Muscle of leg (tissue), 3 donors: ENCODE measurements at regions not wholly inside any gene's neighbourhood (a gene's known extent, or its start where the extent isn't known, plus 50 kb on each side); places are given as distances from the start of the nearest gene placed in this dataset.
A peak's percentile ranks its signal among the peaks of the same experiment; 100 is the strongest.

ENCODE experiments used
- DNase-seq: peaks from one replicate; pipeline ENCODE4 v3.0.0; 2013
- H3K27ac ChIP-seq: one replicate; pipeline ENCODE4 v1.5.1; 2013; ENCODE audit warnings: mild to moderate bottlenecking, low read length, control low read depth
- H3K27me3 ChIP-seq: one replicate; pipeline ENCODE4 v1.6.1; 2013; ENCODE audit warnings: low read length; ENCODE audit not compliant: control insufficient read depth, insufficient read depth
- H3K36me3 ChIP-seq: one replicate; pipeline ENCODE4 v1.6.1; 2013; ENCODE audit warnings: low read length; ENCODE audit not compliant: control insufficient read depth, insufficient read depth
- H3K4me1 ChIP-seq: one replicate; pipeline ENCODE4 v1.6.1; 2013; ENCODE audit warnings: low read length; ENCODE audit not compliant: control insufficient read depth, insufficient read depth
- H3K4me3 ChIP-seq: one replicate; pipeline ENCODE4 v1.5.1; 2013; ENCODE audit warnings: low read length, control low read depth
- H3K9me3 ChIP-seq: replicated peaks from 2 replicates; pipeline ENCODE4 v1.6.1; 2013; ENCODE audit warnings: low read depth, low read length; ENCODE audit not compliant: control insufficient read depth
- WGBS: methylation state at CpG from one replicate; pipeline ENCODE4 v1.1.5; 2013; ENCODE audit warnings: missing lambda C conversion rate; ENCODE audit not compliant: insufficient coverage; 5-methylcytosine and 5-hydroxymethylcytosine counted together

GRCh38 chr9:126085170-126085569 is 241.5 kb upstream of the MVB12B start:
- no peaks in the 10 kb centered on the region for H3K4me1 ChIP-seq
- peaks cover 2% of the 10 kb centered on the region for H3K27me3 ChIP-seq
- no peak overlapping the region for H3K4me3 ChIP-seq
- WGBS = no CpG with 5 or more reads among the region's 2 CpGs
- no peaks in the 10 kb centered on the region for H3K9me3 ChIP-seq
- no peaks in the 10 kb centered on the region for H3K36me3 ChIP-seq
- no peak overlapping the region for H3K27ac ChIP-seq
- DNase-seq = no peak

GRCh38 chr9:126088336-126088735 is 238.3 kb upstream of the MVB12B start:
- 71% methylated on average over 3 of the region's 6 CpGs for WGBS
- Histone ChIP-seq H3K4me3 (no peak overlapping the region), H3K27ac (no peak overlapping the region), H3K4me1 (no peaks in the 10 kb centered on the region), H3K9me3 (no peaks in the 10 kb centered on the region), H3K36me3 (no peaks in the 10 kb centered on the region), H3K27me3 (peaks cover 6% of the 10 kb centered on the region)
- no peak for DNase-seq

GRCh38 chr9:126089789-126090188 is 236.8 kb upstream of the MVB12B start:
- DNase-seq = no peak
- Histone ChIP-seq H3K4me3 (no peak overlapping the region), H3K36me3 (no peaks in the 10 kb centered on the region), H3K4me1 (no peaks in the 10 kb centered on the region), H3K27me3 (peaks cover 6% of the 10 kb centered on the region), H3K9me3 (no peaks in the 10 kb centered on the region), H3K27ac (no peak overlapping the region)
- WGBS = 83% methylated on average over 1 of the region's 2 CpGs

- H3K36me3 ChIP-seq = no peaks in the 10 kb centered on the region
- H3K27me3 ChIP-seq = peaks cover 4% of the 10 kb centered on the region
- peaks cover 3% of the 10 kb centered on the region for H3K4me1 ChIP-seq
- no peak overlapping the region for H3K27ac ChIP-seq
- peaks cover 2% of the 10 kb centered on the region for H3K9me3 ChIP-seq
- 63% methylated on average over 6 of the region's 9 CpGs for WGBS
- DNase-seq = no peak
- no peak overlapping the region for H3K4me3 ChIP-seq
Observed at GRCh38 chr9:126093771-126094170, 232.9 kb upstream of the MVB12B start.

- DNase-seq = no peak
- Histone ChIP-seq H3K27me3 (peaks cover 4% of the 10 kb centered on the region), H3K9me3 (peaks cover 2% of the 10 kb centered on the region), H3K27ac (no peak overlapping the region), H3K4me3 (no peak overlapping the region), H3K4me1 (peaks cover 3% of the 10 kb centered on the region), H3K36me3 (no peaks in the 10 kb centered on the region)
- WGBS = 85% methylated on average over 12 of the region's 16 CpGs
Observed at GRCh38 chr9:126095546-126096190, 231.0 kb upstream of the MVB12B start.

- WGBS = 40% methylated on average over 1 of the region's 7 CpGs
- peaks cover 4% of the 10 kb centered on the region for H3K27me3 ChIP-seq
- H3K36me3 ChIP-seq = no peaks in the 10 kb centered on the region
- no peak for DNase-seq
- H3K4me3 ChIP-seq = no peak overlapping the region
- H3K9me3 ChIP-seq = peaks cover 2% of the 10 kb centered on the region
- peaks cover 3% of the 10 kb centered on the region for H3K4me1 ChIP-seq
- no peak overlapping the region for H3K27ac ChIP-seq
Observed at GRCh38 chr9:126096340-126096739, 230.3 kb upstream of the MVB12B start.

- peaks cover 2% of the 10 kb centered on the region for H3K9me3 ChIP-seq
- H3K27me3 ChIP-seq = no peaks in the 10 kb centered on the region
- peak; percentile 60 for DNase-seq
- WGBS = 43% methylated on average over 5 of the region's 6 CpGs
- H3K4me3 ChIP-seq = no peak overlapping the region
- H3K4me1 ChIP-seq = peaks cover 3% of the 10 kb centered on the region
- no peaks in the 10 kb centered on the region for H3K36me3 ChIP-seq
- H3K27ac ChIP-seq = no peak overlapping the region
Observed at GRCh38 chr9:126097679-126098078, 228.9 kb upstream of the MVB12B start.

GRCh38 chr9:126106404-126106803 is 220.2 kb upstream of the MVB12B start:
- DNase-seq = no peak
- no peak overlapping the region for H3K27ac ChIP-seq
- H3K9me3 ChIP-seq = no peaks in the 10 kb centered on the region
- no peaks in the 10 kb centered on the region for H3K4me1 ChIP-seq
- no peaks in the 10 kb centered on the region for H3K36me3 ChIP-seq
- no CpG with 5 or more reads among the region's 5 CpGs for WGBS
- peaks cover 6% of the 10 kb centered on the region for H3K27me3 ChIP-seq
- no peak overlapping the region for H3K4me3 ChIP-seq

- no peak for DNase-seq
- no CpG with 5 or more reads among the region's 12 CpGs for WGBS
- H3K9me3 ChIP-seq = no peaks in the 10 kb centered on the region
- no peaks in the 10 kb centered on the region for H3K4me1 ChIP-seq
- H3K36me3 ChIP-seq = no peaks in the 10 kb centered on the region
- H3K27ac ChIP-seq = no peak overlapping the region
- peaks cover 11% of the 10 kb centered on the region for H3K27me3 ChIP-seq
- no peak overlapping the region for H3K4me3 ChIP-seq
Observed at GRCh38 chr9:126107693-126108092, 218.9 kb upstream of the MVB12B start.

GRCh38 chr9:126108240-126108639 is 218.4 kb upstream of the MVB12B start:
- Histone ChIP-seq H3K27me3 (peaks cover 12% of the 10 kb centered on the region), H3K4me1 (no peaks in the 10 kb centered on the region), H3K36me3 (no peaks in the 10 kb centered on the region), H3K4me3 (no peak overlapping the region), H3K9me3 (no peaks in the 10 kb centered on the region), H3K27ac (no peak overlapping the region)
- DNase-seq = peak; percentile 18
- 38% methylated on average over 6 of the region's 11 CpGs for WGBS

- Histone ChIP-seq H3K4me3 (no peak overlapping the region), H3K27ac (no peak overlapping the region), H3K4me1 (no peaks in the 10 kb centered on the region), H3K36me3 (no peaks in the 10 kb centered on the region), H3K27me3 (peaks cover 12% of the 10 kb centered on the region), H3K9me3 (no peaks in the 10 kb centered on the region)
- no peak for DNase-seq
Observed at GRCh38 chr9:126109575-126109974, 217.1 kb upstream of the MVB12B start.
